Aorta (tissue), 5 donors: ENCODE measurements at regions not wholly inside any gene's neighbourhood (a gene's known extent, or its start where the extent isn't known, plus 50 kb on each side); places are given as distances from the start of the nearest gene placed in this dataset.
"Not testable (repeated sequence)": the region's sequence is repeated elsewhere in the genome, so short reads cannot be mapped to it uniquely, and the experiment has no call there.

ENCODE experiments used
- ATAC-seq: fragments of 200-7000 bp; cut with Tn5 transposase; one replicate; pipeline ENCODE4 v1.9.1; 2022; ENCODE audit warnings: moderate library complexity; ENCODE audit not compliant: low FRiP score
- DNase-seq, 2 donors: peaks; one replicate each; pipeline ENCODE4 v3.0.0-alpha.2; 2020
- H3K27ac ChIP-seq, 2 donors: one replicate each; pipeline ENCODE4 v1.5.1; 2013; ENCODE audit warnings: low read length in 2 of 2, mild to moderate bottlenecking in 2 of 2, moderate library complexity in 2 of 2, control low read depth in 1 of 2, inconsistent platforms in 1 of 2, low read depth in 1 of 2
- H3K27me3 ChIP-seq, 2 donors: one replicate each; pipeline ENCODE4 v1.6.1; 2013; ENCODE audit warnings: control low read depth in 1 of 2, low read length in 1 of 2, mild to moderate bottlenecking in 1 of 2, moderate library complexity in 1 of 2; ENCODE audit not compliant: insufficient read depth in 2 of 2, control insufficient read depth in 1 of 2
- H3K36me3 ChIP-seq, 2 donors: one replicate each; pipeline ENCODE4 v1.6.1; 2013; ENCODE audit warnings: control low read depth in 1 of 2, low read length in 1 of 2, mild to moderate bottlenecking in 1 of 2; ENCODE audit not compliant: insufficient read depth in 2 of 2, control insufficient read depth in 1 of 2
- H3K4me1 ChIP-seq, 2 donors: one replicate each; pipeline ENCODE4 v1.6.1; 2013; ENCODE audit warnings: low read length in 2 of 2, control low read depth in 1 of 2, mild to moderate bottlenecking in 1 of 2, moderate library complexity in 1 of 2; ENCODE audit not compliant: insufficient read depth in 2 of 2, control insufficient read depth in 1 of 2
- H3K4me3 ChIP-seq, 2 donors: one replicate each; pipeline ENCODE4 v1.5.1; 2013; ENCODE audit warnings: low read length in 2 of 2, control low read depth in 1 of 2, mild to moderate bottlenecking in 1 of 2
- H3K9me3 ChIP-seq: one replicate; pipeline ENCODE4 v1.6.1; 2013; ENCODE audit warnings: mild to moderate bottlenecking, low read length; ENCODE audit not compliant: control insufficient read depth
- WGBS, 2 donors: extraction: QIAGEN DNeasy Blood & Tissue Kit; methylation state at CpG; one replicate each; pipeline ENCODE4 v1.1.7; 2013; 5-methylcytosine and 5-hydroxymethylcytosine counted together
- intact Hi-C, 2 donors: fragments of 100-400 bp; cut with DNase I; formaldehyde crosslinking; loops; one replicate each; pipeline versions ENCODE4 v1.14.2 to v1.15.0; 2022
- donor health status: healthy with polysubstance abuse.
- donor health status: Bipolar disorder and iron deficiency.
- donor health status: DM: no; HTN: no; CAD: no.
- donor health status: DM: no; HTN: no; CAD: no.
- donor health status: DM: yes; HTN: yes; CAD: no.

DNA sequence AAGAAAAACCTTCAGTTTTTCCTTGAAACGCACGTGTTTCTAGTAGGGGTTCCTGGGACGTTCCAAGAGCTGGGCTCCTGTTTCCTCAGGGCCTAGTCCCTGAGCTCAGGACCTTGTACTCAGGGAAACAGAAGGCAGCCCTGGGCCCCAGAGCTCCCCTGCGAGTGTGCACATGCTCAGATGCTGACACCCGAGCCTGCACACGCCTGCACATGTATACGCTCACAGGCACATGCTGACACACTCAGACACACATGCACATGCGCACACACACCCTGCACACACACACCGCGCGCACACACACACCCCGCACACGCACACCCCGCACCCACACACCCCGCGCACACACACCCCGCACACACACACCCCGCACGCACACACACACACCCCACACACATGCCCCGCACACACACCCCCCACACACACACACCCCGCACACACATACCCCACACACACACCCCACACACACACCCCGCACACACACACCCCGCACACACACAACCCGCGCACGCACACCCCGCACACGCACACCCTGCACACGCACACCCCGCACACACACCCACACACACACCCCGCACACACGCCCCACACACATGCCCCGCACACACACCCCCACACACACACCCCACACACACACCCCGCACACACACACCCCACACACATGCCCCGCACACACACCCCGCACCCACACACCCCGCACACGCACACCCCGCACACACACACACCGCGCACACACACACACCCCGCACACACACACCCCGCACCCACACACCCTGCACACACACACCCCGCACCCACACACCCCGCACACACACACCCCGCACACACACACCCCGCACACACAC is 52.2 kb downstream of the CALML3 start:
- ATAC-seq: no peak
- no peaks in the 10 kb centered on the region for H3K27me3 ChIP-seq
- no peaks in the 10 kb centered on the region for H3K4me1 ChIP-seq
- peak in 1 of 2 donors; percentile 48 for DNase-seq
- no peaks in the 10 kb centered on the region for H3K36me3 ChIP-seq
- WGBS, 2 donors: 83 to 84% methylated on average over 39 to 47 of the region's 47 CpGs
- intact Hi-C loops: no loop called here
- no peak overlapping the region for H3K27ac ChIP-seq
- no peak overlapping the region for H3K4me3 ChIP-seq
- H3K9me3 ChIP-seq: peaks cover 2% of the 10 kb centered on the region

DNA sequence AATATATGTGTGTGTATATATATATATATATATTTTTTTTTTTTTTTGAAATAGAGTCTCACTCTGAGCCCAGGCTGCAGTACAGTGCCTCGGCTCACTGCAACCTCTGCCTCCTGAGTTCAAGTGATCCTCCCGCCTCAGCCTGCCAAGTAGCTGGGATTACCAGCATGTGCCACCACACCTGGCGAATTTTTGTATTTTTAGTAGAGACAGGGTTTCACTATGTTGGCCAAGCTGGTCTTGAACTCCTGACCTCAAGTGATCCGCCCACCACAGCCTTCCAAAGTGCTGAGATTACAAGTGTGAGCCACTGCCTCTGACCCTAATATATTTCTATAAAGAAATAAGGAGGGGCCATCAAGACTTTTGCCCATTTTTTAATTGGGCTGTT is 55.3 kb downstream of the CALML3 start:
- H3K36me3 ChIP-seq, ATAC-seq, H3K27me3 ChIP-seq, H3K9me3 ChIP-seq, H3K4me3 ChIP-seq, H3K4me1 ChIP-seq, intact Hi-C loops, H3K27ac ChIP-seq: not testable (repeated sequence)
- 85 to 96% methylated on average over 4 of the region's 4 CpGs for WGBS, 2 donors
- peak in 1 of 2 donors; percentile 35 for DNase-seq

DNA sequence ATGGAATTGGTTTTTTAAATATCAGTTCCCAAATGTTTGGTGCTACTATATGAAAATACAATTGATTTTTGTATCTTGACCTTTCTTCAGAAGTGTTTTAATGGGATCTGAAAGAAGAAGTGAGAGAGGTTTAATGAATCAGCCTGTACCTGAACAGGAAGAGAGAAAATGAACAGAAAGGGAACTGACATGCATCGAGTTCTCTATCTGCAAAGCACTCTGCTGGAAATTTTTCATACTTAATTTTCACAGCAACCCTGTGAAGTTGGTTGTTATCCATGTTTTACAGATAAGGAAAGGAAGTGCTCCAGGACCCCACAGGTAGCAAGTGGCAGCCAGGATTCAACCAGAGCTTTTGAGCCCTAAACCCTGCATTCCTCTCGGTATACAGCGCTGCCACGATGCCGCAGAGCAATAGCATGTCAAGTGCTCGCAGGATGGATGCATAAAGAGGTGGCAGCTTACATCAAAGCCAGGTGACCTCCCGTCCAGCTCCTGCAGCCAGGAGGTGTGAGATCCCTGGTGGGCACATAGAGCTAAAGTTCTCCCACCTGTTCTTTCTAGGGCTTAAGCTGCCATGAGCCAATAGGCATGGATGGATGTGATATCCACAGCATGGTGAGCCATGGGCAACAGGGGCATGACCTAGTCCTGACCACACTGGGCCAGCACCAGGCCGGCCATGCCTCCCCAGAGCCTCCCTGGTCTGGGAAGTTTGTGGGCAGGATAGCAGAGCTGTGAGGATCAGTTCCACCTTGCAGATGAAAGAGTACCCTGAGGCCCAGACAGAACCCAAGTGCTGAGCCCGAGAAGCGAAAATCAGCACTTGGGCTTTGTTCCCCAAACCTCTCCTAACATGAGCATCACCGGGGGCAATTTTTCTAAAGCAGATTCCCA is 57.2 kb downstream of the CALML3 start:
- 89 to 95% methylated on average over 11 of the region's 11 CpGs for WGBS, 2 donors
- Histone ChIP-seq H3K4me1 (no peaks in the 10 kb centered on the region), H3K9me3 (peaks cover 2% of the 10 kb centered on the region), H3K36me3 (no peaks in the 10 kb centered on the region), H3K27ac (no peak overlapping the region), H3K4me3 (no peak overlapping the region), H3K27me3 (no peaks in the 10 kb centered on the region)
- ATAC-seq (no peak), DNase-seq (no peak)
- intact Hi-C loops: no loop called here

DNA sequence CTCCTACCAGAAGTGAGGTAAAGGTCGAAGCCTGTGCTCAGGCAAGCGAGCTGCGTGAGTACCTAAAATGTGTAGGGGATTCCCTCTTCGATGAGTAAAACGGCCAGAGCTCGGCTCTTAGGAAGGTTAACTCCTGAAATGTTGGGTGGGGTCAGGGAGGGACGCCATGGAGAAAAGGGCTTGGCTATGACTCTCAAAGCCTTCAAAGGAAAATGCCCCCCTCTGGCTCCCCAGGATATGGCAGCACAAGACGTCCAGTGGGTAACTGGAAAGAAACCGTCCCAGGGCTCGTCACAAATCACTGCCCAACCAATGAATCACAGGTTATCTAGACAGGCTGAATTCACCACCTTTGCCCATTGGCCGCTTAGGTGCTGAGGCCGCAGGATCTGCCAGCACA is 58.0 kb downstream of the CALML3 start:
- no peak for ATAC-seq
- DNase-seq: peak in 1 of 2 donors; percentile 50
- Histone ChIP-seq H3K9me3 (peaks cover 2% of the 10 kb centered on the region), H3K4me1 (no peaks in the 10 kb centered on the region), H3K27me3 (no peaks in the 10 kb centered on the region), H3K27ac (no peak overlapping the region), H3K36me3 (no peaks in the 10 kb centered on the region), H3K4me3 (no peak overlapping the region)
- intact Hi-C loops: no loop called here
- WGBS, 2 donors: 91 to 94% methylated on average over 12 of the region's 12 CpGs

DNA sequence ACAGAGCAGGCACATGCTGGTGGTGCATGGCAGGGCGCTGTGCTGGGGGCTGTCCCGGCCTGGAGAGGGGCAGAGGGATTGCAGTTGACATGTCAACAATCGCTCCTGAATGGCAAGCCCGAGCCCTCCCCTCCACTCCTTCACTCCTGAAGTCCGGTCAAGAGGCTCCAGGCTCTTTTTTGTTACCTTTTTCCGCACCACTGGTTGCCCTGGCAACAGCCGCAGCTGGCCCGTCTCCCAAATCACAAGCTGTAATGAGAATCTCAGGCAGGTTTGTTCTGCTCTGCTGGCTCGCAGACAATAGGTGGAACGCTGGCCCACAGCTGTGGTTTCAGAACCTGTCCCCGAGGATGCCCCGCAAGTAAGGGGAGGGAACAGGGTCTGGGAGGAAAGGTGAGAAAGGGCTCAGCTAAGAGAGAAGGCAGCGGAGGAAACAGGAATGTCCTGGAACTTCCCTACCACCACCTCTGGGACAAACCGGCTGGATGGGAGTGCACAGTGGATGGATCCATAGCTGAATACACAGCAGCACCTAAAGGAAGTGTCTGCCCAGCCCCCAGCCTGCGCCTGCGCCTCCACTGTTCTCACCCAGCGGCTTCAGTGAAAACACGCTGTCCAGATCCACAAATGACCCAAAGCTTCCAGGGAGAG is 58.9 kb downstream of the CALML3 start:
- DNase-seq (peak in 1 of 2 donors; percentile 67), ATAC-seq (no peak)
- intact Hi-C loops: no loop called here

DNA sequence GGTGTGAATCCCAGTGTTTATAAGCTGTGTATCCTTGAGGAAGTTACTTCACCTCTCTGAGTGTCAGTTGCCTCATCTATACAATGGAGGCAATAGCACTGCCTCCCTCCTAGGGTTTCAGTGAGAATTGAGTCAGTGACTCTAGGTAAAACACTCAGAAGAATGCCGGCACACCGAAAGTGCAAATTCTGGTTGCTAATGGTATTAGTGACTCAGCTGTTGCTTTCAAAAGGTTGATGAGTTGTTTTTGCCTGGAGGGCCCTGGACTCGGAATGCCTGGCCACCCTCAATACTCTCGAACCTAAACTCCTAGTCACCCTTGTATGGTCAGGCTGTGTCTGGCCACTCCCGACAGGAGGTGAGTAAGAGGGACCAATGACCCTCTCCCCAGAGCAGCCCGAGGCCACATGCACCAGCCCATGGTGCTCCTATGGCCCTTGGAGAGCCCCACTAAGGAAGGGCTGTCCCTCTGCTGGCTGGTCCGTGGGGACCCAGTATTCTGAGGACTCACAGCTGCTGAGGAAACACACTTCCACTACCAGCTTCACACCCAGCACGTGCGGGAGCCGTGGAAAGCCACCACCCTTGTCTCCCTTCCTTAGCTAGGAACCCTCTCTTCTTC is 60.2 kb downstream of the CALML3 start:
- Histone ChIP-seq H3K27ac (no peak overlapping the region), H3K9me3 (peaks cover 2% of the 10 kb centered on the region), H3K4me3 (no peak overlapping the region), H3K36me3 (no peaks in the 10 kb centered on the region), H3K4me1 (no peaks in the 10 kb centered on the region), H3K27me3 (no peaks in the 10 kb centered on the region)
- intact Hi-C loops: no loop called here
- peak in 1 of 2 donors; percentile 71 for DNase-seq
- WGBS, 2 donors: 76 to 77% methylated on average over 10 of the region's 10 CpGs
- ATAC-seq: no peak

More for the DNA sequence above, 58.9 kb downstream of the CALML3 start:
- H3K27me3 ChIP-seq: no peaks in the 10 kb centered on the region
- H3K4me3 ChIP-seq: no peak overlapping the region
- peaks cover 2% of the 10 kb centered on the region for H3K9me3 ChIP-seq
- no peaks in the 10 kb centered on the region for H3K36me3 ChIP-seq
- H3K4me1 ChIP-seq: no peaks in the 10 kb centered on the region
- WGBS, 2 donors: 67 to 77% methylated on average over 18 of the region's 18 CpGs
- no peak overlapping the region for H3K27ac ChIP-seq

DNA sequence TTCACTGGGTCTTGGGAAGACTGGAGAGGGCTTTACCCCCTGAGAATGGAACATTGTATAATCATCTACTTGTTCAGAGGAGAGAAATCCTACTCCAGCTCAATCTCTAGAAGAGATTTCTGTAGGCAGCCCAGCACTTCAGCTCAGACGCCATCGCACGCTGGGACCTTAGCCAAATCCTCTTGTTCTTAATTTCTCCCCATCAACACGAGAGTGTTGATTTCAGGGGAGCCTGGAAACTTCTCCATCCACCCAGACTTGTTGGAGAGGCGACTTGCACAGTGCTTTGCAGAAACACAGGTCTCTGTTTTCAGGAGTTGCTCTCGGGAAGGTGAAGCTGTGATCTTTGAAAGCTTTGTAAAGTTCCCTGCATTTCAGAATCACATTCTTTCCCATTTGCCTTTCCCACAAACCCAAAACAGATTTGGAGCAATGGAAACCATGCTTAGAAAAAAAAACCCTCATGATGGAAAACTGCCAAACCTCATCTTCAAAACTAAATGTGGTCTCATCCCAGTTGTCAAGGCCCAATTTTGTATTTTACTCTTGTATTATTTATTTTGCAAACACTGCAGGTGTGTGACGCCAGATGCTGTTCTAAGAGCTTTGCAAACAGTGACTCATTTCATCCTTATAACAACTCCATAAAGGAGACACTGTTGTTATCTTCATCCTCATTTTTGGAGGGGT is 60.9 kb downstream of the CALML3 start:
- Histone ChIP-seq H3K27ac (no peak overlapping the region), H3K4me1 (no peaks in the 10 kb centered on the region), H3K36me3 (no peaks in the 10 kb centered on the region), H3K4me3 (no peak overlapping the region), H3K9me3 (peaks cover 2% of the 10 kb centered on the region), H3K27me3 (no peaks in the 10 kb centered on the region)
- intact Hi-C loops: no loop called here
- 46 to 61% methylated on average over 7 of the region's 7 CpGs for WGBS, 2 donors
- DNase-seq: peak in 1 of 2 donors; percentile 37
- ATAC-seq: no peak
